Kidney epithelial cell (primary cell): ENCODE measurements at regions not wholly inside any gene's neighbourhood (a gene's known extent, or its start where the extent isn't known, plus 50 kb on each side); places are given as distances from the start of the nearest gene placed in this dataset.

Experiments
- DNase-seq: peaks from one replicate; pipeline ENCODE4 v3.0.0-alpha.2; 2010; ENCODE audit warnings: low read depth
- H3K27me3 ChIP-seq: 2 replicates; pipeline ENCODE4 v1.6.0; 2011; ENCODE audit warnings: low read length; ENCODE audit not compliant: control insufficient read depth, insufficient read depth
- H3K36me3 ChIP-seq: 2 replicates; pipeline ENCODE4 v1.5.1; 2011; ENCODE audit warnings: low read length; ENCODE audit not compliant: control insufficient read depth, insufficient read depth
- H3K4me3 ChIP-seq: 2 replicates; pipeline ENCODE4 v1.5.1; 2011; ENCODE audit warnings: low read depth, mild to moderate bottlenecking, control low read depth, low read length
- CTCF ChIP-seq: IDR thresholded peaks from 2 replicates; pipeline ENCODE4 v1.5.1; 2011; ENCODE audit warnings: mild to moderate bottlenecking, moderate library complexity, low read length, control low read depth, inconsistent platforms; ENCODE audit not compliant: insufficient read depth, poor library complexity, severe bottlenecking

GRCh38 chr4:157988641-157989040 lies 184.2 kb downstream of the GASK1B start:
- no peaks in the 10 kb centered on the region for H3K27me3 ChIP-seq
- DNase-seq: no peak
- TF ChIP-seq CTCF: no peak
- no peaks in the 10 kb centered on the region for H3K36me3 ChIP-seq
- no peak overlapping the region for H3K4me3 ChIP-seq

- no peak for DNase-seq
- Histone ChIP-seq H3K4me3 (no peak overlapping the region), H3K27me3 (no peaks in the 10 kb centered on the region), H3K36me3 (no peaks in the 10 kb centered on the region)
- TF ChIP-seq CTCF: no peak
Measured at GRCh38 chr4:157984285-157984911, 188.4 kb downstream of the GASK1B start.

GRCh38 chr4:157983300-157983699 lies 189.5 kb downstream of the GASK1B start:
- DNase-seq: no peak
- TF ChIP-seq CTCF: no peak
- Histone ChIP-seq H3K27me3 (no peaks in the 10 kb centered on the region), H3K4me3 (no peak overlapping the region), H3K36me3 (no peaks in the 10 kb centered on the region)

GRCh38 chr4:157980158-157980557 lies 192.7 kb downstream of the GASK1B start:
- Histone ChIP-seq H3K36me3 (no peaks in the 10 kb centered on the region), H3K4me3 (no peak overlapping the region), H3K27me3 (no peaks in the 10 kb centered on the region)
- no peak for TF ChIP-seq CTCF
- DNase-seq: no peak

GRCh38 chr4:157978680-157979361 lies 194.0 kb downstream of the GASK1B start:
- Histone ChIP-seq H3K4me3 (no peak overlapping the region), H3K27me3 (no peaks in the 10 kb centered on the region), H3K36me3 (no peaks in the 10 kb centered on the region)
- peak; percentile 18 for DNase-seq
- peak; percentile 81 for TF ChIP-seq CTCF

GRCh38 chr4:157977086-157977485 lies 195.7 kb downstream of the GASK1B start:
- Histone ChIP-seq H3K36me3 (no peaks in the 10 kb centered on the region), H3K4me3 (no peak overlapping the region), H3K27me3 (no peaks in the 10 kb centered on the region)
- DNase-seq: no peak
- no peak for TF ChIP-seq CTCF
